HG03432 (cell line): ENCODE measurements at regions not wholly inside any gene's neighbourhood (a gene's known extent, or its start where the extent isn't known, plus 50 kb on each side); places are given as distances from the start of the nearest gene placed in this dataset.

ENCODE experiments used
- ATAC-seq: cut with Tn5 transposase; IDR thresholded peaks from one replicate; pipeline ENCODE4 v1.9.1; 2021; ENCODE audit warnings: mild to moderate bottlenecking, moderate library complexity; ENCODE audit not compliant: unreplicated experiment

GRCh38 chr10:36183726-36184125 lies 541.6 kb upstream of the FZD8 start:
- no peak for ATAC-seq

GRCh38 chr10:36183056-36183455 lies 541.0 kb upstream of the FZD8 start:
- no peak for ATAC-seq

- no peak for ATAC-seq
Measured at GRCh38 chr10:36182606-36183005, 540.5 kb upstream of the FZD8 start.

GRCh38 chr10:36182179-36182566 lies 540.1 kb upstream of the FZD8 start:
- no peak for ATAC-seq

- no peak for ATAC-seq
Measured at GRCh38 chr10:36181426-36182178, 539.5 kb upstream of the FZD8 start.

GRCh38 chr10:36178616-36179015 lies 536.5 kb upstream of the FZD8 start:
- ATAC-seq = no peak

GRCh38 chr10:36177071-36177470 lies 535.0 kb upstream of the FZD8 start:
- ATAC-seq = no peak

- ATAC-seq = no peak
Measured at GRCh38 chr10:36175954-36176353, 533.9 kb upstream of the FZD8 start.

GRCh38 chr10:36173364-36173763 lies 531.3 kb upstream of the FZD8 start:
- no peak for ATAC-seq

GRCh38 chr10:36171953-36172940 lies 530.2 kb upstream of the FZD8 start:
- ATAC-seq = no peak

GRCh38 chr10:36171556-36171952 lies 529.5 kb upstream of the FZD8 start:
- no peak for ATAC-seq

- no peak for ATAC-seq
Measured at GRCh38 chr10:36170943-36171501, 528.9 kb upstream of the FZD8 start.

- no peak for ATAC-seq
Measured at GRCh38 chr10:36170142-36170719, 528.1 kb upstream of the FZD8 start.

GRCh38 chr10:36168777-36169176 lies 526.7 kb upstream of the FZD8 start:
- ATAC-seq = no peak

- ATAC-seq = no peak
Measured at GRCh38 chr10:36164556-36165504, 522.7 kb upstream of the FZD8 start.

GRCh38 chr10:36163827-36164226 lies 521.7 kb upstream of the FZD8 start:
- no peak for ATAC-seq

- no peak for ATAC-seq
Measured at GRCh38 chr10:36157486-36157885, 515.4 kb upstream of the FZD8 start.

- no peak for ATAC-seq
Measured at GRCh38 chr10:36148207-36148606, 506.1 kb upstream of the FZD8 start.

- no peak for ATAC-seq
Measured at GRCh38 chr10:36147529-36147928, 505.4 kb upstream of the FZD8 start.
